Ovary (tissue), 3 donors: ENCODE measurements at regions not wholly inside any gene's neighbourhood (a gene's known extent, or its start where the extent isn't known, plus 50 kb on each side); places are given as distances from the start of the nearest gene placed in this dataset.

Source experiments
- EP300 ChIP-seq: sonication (generic); formaldehyde crosslinking; IDR thresholded peaks from one replicate; pipeline ENCODE4 v1.6.1; 2017; ENCODE audit warnings: antibody characterized with exemption
- POLR2A ChIP-seq: fragments of 450-650 bp; IDR thresholded peaks from one replicate; pipeline ENCODE4 v1.6.1; 2017; ENCODE audit warnings: antibody characterized with exemption, mild to moderate bottlenecking, moderate library complexity
- TF ChIP-seq, protein P1 (sequence below), 3 donors: fragments of 450-650 bp in 2 of 3; fragments of 200-600 bp in 1 of 3; IDR thresholded peaks; one replicate each; pipeline versions ENCODE4 v1.5.1 to v1.8.0; 2016 to 2022; ENCODE audit warnings: antibody characterized with exemption in 3 of 3, mild to moderate bottlenecking in 1 of 3
- donor health status: DM: no; HTN: no; CAD: no.

DNA sequence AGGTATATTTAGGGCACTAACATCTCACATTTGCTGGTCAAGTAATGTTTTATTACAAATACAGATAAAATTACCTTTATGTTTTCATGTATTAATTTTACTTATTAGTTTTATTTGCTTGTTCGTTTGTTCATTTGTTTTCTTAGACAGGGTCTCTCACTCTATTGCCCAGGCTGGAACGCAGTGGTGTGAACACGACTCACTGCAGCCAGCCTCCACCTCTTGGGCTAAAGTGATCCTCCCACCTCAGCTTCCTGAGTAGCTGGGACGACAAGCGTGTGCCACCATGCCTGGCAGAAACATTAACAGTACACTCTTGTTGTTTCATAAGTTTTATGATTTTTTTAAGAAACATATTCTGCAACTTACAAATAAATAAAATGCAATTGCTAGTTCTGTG lies 123.2 kb downstream of the ZNF608 start:
- TF ChIP-seq, protein P1, sequence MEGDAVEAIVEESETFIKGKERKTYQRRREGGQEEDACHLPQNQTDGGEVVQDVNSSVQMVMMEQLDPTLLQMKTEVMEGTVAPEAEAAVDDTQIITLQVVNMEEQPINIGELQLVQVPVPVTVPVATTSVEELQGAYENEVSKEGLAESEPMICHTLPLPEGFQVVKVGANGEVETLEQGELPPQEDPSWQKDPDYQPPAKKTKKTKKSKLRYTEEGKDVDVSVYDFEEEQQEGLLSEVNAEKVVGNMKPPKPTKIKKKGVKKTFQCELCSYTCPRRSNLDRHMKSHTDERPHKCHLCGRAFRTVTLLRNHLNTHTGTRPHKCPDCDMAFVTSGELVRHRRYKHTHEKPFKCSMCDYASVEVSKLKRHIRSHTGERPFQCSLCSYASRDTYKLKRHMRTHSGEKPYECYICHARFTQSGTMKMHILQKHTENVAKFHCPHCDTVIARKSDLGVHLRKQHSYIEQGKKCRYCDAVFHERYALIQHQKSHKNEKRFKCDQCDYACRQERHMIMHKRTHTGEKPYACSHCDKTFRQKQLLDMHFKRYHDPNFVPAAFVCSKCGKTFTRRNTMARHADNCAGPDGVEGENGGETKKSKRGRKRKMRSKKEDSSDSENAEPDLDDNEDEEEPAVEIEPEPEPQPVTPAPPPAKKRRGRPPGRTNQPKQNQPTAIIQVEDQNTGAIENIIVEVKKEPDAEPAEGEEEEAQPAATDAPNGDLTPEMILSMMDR (IDR thresholded peaks at IDR 0.05): no peak
- TF ChIP-seq POLR2A (no peak), EP300 (no peak)
